ENCODE measurements at regions not wholly inside any gene's neighbourhood (a gene's known extent, or its start where the extent isn't known, plus 50 kb on each side); places are given as distances from the start of the nearest gene placed in this dataset.

GRCh38 chr6:33902457-33902853 lies 98.7 kb upstream of the MLN start:
- TF ChIP-seq CTCF (IDR thresholded peaks at IDR 0.05 in 2 of 3, conservative IDR thresholded peaks at IDR 0.05 in 1 of 3; ENCODE audit: borderline replicate concordance in 1 of 3, insufficient read depth in 1 of 3, low read depth in 2 of 3, low read length in 2 of 3) (no peak), POLR2A (IDR thresholded peaks at IDR 0.05; ENCODE audit: borderline replicate concordance, extremely low read depth, insufficient read depth, insufficient read length) (no peak), EZH2 (IDR thresholded peaks at IDR 0.05) (no peak), ATF3 (IDR thresholded peaks at IDR 0.05) (no peak), EZH2phosphoT487 (IDR thresholded peaks at IDR 0.05; ENCODE audit: borderline replicate concordance) (no peak), SIN3A (IDR thresholded peaks at IDR 0.05; ENCODE audit: low read depth) (no peak), SP1 (IDR thresholded peaks at IDR 0.05; ENCODE audit: low read depth) (no peak)

Data from HCT116 (cell line).